WERI-Rb-1 (cell line): ENCODE measurements at regions not wholly inside any gene's neighbourhood (a gene's known extent, or its start where the extent isn't known, plus 50 kb on each side); places are given as distances from the start of the nearest gene placed in this dataset.

Source experiments
- DNase-seq: peaks from one replicate; pipeline ENCODE4 v3.0.0-alpha.2; 2020
- H3K27ac ChIP-seq: fragments of 250-450 bp; sonication (Bioruptor Pico); 2 replicates; pipeline ENCODE4 v1.5.1; 2020; ENCODE audit warnings: mild to moderate bottlenecking, moderate library complexity
- H3K27me3 ChIP-seq: fragments of 250-450 bp; sonication (Bioruptor Pico); 2 replicates; pipeline ENCODE4 v1.5.1; 2021; ENCODE audit warnings: mild to moderate bottlenecking, low read depth, moderate library complexity; ENCODE audit not compliant: insufficient read depth, severe bottlenecking
- H3K36me3 ChIP-seq: fragments of 250-450 bp; sonication (Bioruptor Pico); 2 replicates; pipeline ENCODE4 v1.5.1; 2020; ENCODE audit warnings: mild to moderate bottlenecking, moderate library complexity
- H3K4me3 ChIP-seq: 2 replicates; pipeline ENCODE4 v1.5.1; 2011; ENCODE audit warnings: low read depth, mild to moderate bottlenecking, control low read depth, low read length
- H3K9me3 ChIP-seq: fragments of 250-450 bp; sonication (Bioruptor Pico); 2 replicates; pipeline ENCODE4 v1.5.1; 2021; ENCODE audit warnings: mild to moderate bottlenecking, moderate library complexity; ENCODE audit not compliant: severe bottlenecking
- CTCF ChIP-seq: IDR thresholded peaks from 2 replicates; pipeline ENCODE4 v1.5.1; 2011; ENCODE audit warnings: low read depth, mild to moderate bottlenecking, control low read depth, inconsistent platforms, low read length

GRCh38 chr9:134214386-134214765 is 50.0 kb upstream of the RNU6ATAC start:
- TF ChIP-seq CTCF, result no peak
- no peak overlapping the region for H3K4me3 ChIP-seq
- no peaks in the 10 kb centered on the region for H3K36me3 ChIP-seq
- H3K27ac ChIP-seq, result no peak overlapping the region
- no peak for DNase-seq
- H3K27me3 ChIP-seq, result no peaks in the 10 kb centered on the region
- H3K9me3 ChIP-seq, result peaks cover 6% of the 10 kb centered on the region

- H3K36me3 ChIP-seq, result no peaks in the 10 kb centered on the region
- H3K9me3 ChIP-seq, result peaks cover 6% of the 10 kb centered on the region
- no peak for DNase-seq
- H3K27me3 ChIP-seq, result no peaks in the 10 kb centered on the region
- no peak overlapping the region for H3K27ac ChIP-seq
- no peak overlapping the region for H3K4me3 ChIP-seq
- TF ChIP-seq CTCF, result no peak
These were observed 50.5 kb upstream of the RNU6ATAC start for GRCh38 chr9:134214766-134215419.

GRCh38 chr9:134215420-134215698 is 51.0 kb upstream of the RNU6ATAC start:
- no peak for TF ChIP-seq CTCF
- Histone ChIP-seq H3K36me3 (no peaks in the 10 kb centered on the region), H3K4me3 (no peak overlapping the region), H3K27ac (no peak overlapping the region), H3K27me3 (no peaks in the 10 kb centered on the region), H3K9me3 (peaks cover 6% of the 10 kb centered on the region)
- no peak for DNase-seq

GRCh38 chr9:134215699-134216448 is 51.5 kb upstream of the RNU6ATAC start:
- H3K27ac ChIP-seq, result no peak overlapping the region
- DNase-seq, result no peak
- H3K27me3 ChIP-seq, result no peaks in the 10 kb centered on the region
- H3K4me3 ChIP-seq, result no peak overlapping the region
- H3K36me3 ChIP-seq, result no peaks in the 10 kb centered on the region
- TF ChIP-seq CTCF, result no peak
- H3K9me3 ChIP-seq, result peaks cover 6% of the 10 kb centered on the region

GRCh38 chr9:134216449-134216951 is 52.1 kb upstream of the RNU6ATAC start:
- Histone ChIP-seq H3K36me3 (no peaks in the 10 kb centered on the region), H3K4me3 (no peak overlapping the region), H3K9me3 (peaks cover 6% of the 10 kb centered on the region), H3K27me3 (no peaks in the 10 kb centered on the region), H3K27ac (no peak overlapping the region)
- TF ChIP-seq CTCF, result no peak
- DNase-seq, result no peak
